ENCODE measurements at regions not wholly inside any gene's neighbourhood (a gene's known extent, or its start where the extent isn't known, plus 50 kb on each side); places are given as distances from the start of the nearest gene placed in this dataset.

- Histone ChIP-seq H3K4me2 (no peak overlapping the region), H3K4me1 (no peaks in the 10 kb centered on the region), H3K27ac (no peak overlapping the region), H3K4me3 (no peak overlapping the region), H3K9me3 (no peaks in the 10 kb centered on the region)
- no peak for FAIRE-seq
- WGBS (ENCODE audit: missing lambda C conversion rate) = 65% methylated on average over 7 of the region's 7 CpGs
- POLR2A ChIA-PET = no interaction called here
- CTCF ChIA-PET = interaction anchor here (0.6 to 2.8 kb wide), 7 partner anchors 9 to 241 kb away, joined by 3 to 14 read pairs (median 5); partner anchors contain the start of gene KCNF1
- ATAC-seq = no peak
- no peak for DNase-seq (ENCODE audit: low read depth in 1 of 2, low spot score in 1 of 2)
- no peak for TF ChIP-seq SREBF2 (IDR thresholded peaks at IDR 0.05)
- no peak for TF ChIP-seq HEYL (CRISPR knock-in tag; IDR thresholded peaks at IDR 0.05)
- no peak for TF ChIP-seq ZC3H11A (IDR thresholded peaks at IDR 0.05)
- TF ChIP-seq CEBPB (IDR thresholded peaks at IDR 0.05) = no peak
- TF ChIP-seq RARB (CRISPR knock-in tag; IDR thresholded peaks at IDR 0.05) = no peak
- TF ChIP-seq PHF8 (IDR thresholded peaks at IDR 0.05; ENCODE audit: borderline replicate concordance, low read depth) = no peak
- TF ChIP-seq ZSCAN20 (CRISPR knock-in tag; IDR thresholded peaks at IDR 0.05) = no peak
- no peak for TF ChIP-seq EHF (CRISPR knock-in tag; IDR thresholded peaks at IDR 0.05)
- no peak for TF ChIP-seq HOXB5 (CRISPR knock-in tag; IDR thresholded peaks at IDR 0.05)
- no peak for TF ChIP-seq ZNF302 (CRISPR knock-in tag; IDR thresholded peaks at IDR 0.05)
- no peak for TF ChIP-seq NFE2L2 (conservative IDR thresholded peaks at IDR 0.05; ENCODE audit: low read length)
- no peak for TF ChIP-seq GATA3 (IDR thresholded peaks at IDR 0.05; ENCODE audit: borderline replicate concordance)
These were observed 81.5 kb upstream of the SLC66A3 start for GRCh38 chr2:11073776-11074175.

GRCh38 chr2:11074246-11074820, 80.9 kb upstream of the SLC66A3 start:
- ChIA-PET CTCF (interaction anchor here (0.6 to 2.8 kb wide), 5 partner anchors 10 to 242 kb away, joined by 3 to 14 read pairs (median 7); no protein-coding TSS in a partner anchor), POLR2A (no interaction called here)
- H3K9me3 ChIP-seq = no peaks in the 10 kb centered on the region
- TF ChIP-seq KDM5A (IDR thresholded peaks at IDR 0.05) (no peak), POLR2A (IDR thresholded peaks at IDR 0.05; ENCODE audit: low read length) (no peak), CBX2 (IDR thresholded peaks at IDR 0.05; ENCODE audit: borderline replicate concordance, low read depth) (no peak), NFE2L2 (conservative IDR thresholded peaks at IDR 0.05; ENCODE audit: low read length) (no peak), ZSCAN20 (CRISPR knock-in tag; IDR thresholded peaks at IDR 0.05) (no peak), MAZ (IDR thresholded peaks at IDR 0.05; ENCODE audit: borderline replicate concordance, low read depth, low read length) (no peak), EP300 (IDR thresholded peaks at IDR 0.05) (no peak), BHLHE40 (IDR thresholded peaks at IDR 0.05; ENCODE audit: low read depth, low read length) (no peak), CTCF (IDR thresholded peaks at IDR 0.05) (no peak), RARB (CRISPR knock-in tag; IDR thresholded peaks at IDR 0.05) (no peak), ATOH8 (CRISPR knock-in tag; IDR thresholded peaks at IDR 0.05; ENCODE audit: low read depth) (no peak), FOXS1 (CRISPR knock-in tag; IDR thresholded peaks at IDR 0.05) (no peak), JUN (IDR thresholded peaks at IDR 0.05) (no peak), EHMT2 (IDR thresholded peaks at IDR 0.05; ENCODE audit: low read depth) (no peak), ZFP36 (IDR thresholded peaks at IDR 0.05; ENCODE audit: borderline replicate concordance, partially characterized antibody) (no peak), CHD2 (IDR thresholded peaks at IDR 0.05; ENCODE audit: low read length, partially characterized antibody) (no peak), MAFK (IDR thresholded peaks at IDR 0.05; ENCODE audit: partially characterized antibody) (no peak)
- no peak overlapping the region for H3K4me2 ChIP-seq
- no peak; a peak in 1 of 6 replicates for ATAC-seq
- FAIRE-seq = no peak
- no peaks in the 10 kb centered on the region for H3K4me1 ChIP-seq
- WGBS (ENCODE audit: missing lambda C conversion rate) = 80% methylated on average over 13 of the region's 13 CpGs
- DNase-seq (ENCODE audit: low read depth in 1 of 2, low spot score in 1 of 2) = no peak
- no peak overlapping the region for H3K4me3 ChIP-seq
- H3K27ac ChIP-seq = no peak overlapping the region

Data from A549 (cell line).